ENCODE measurements at regions not wholly inside any gene's neighbourhood (a gene's known extent, or its start where the extent isn't known, plus 50 kb on each side); places are given as distances from the start of the nearest gene placed in this dataset.

- TF ChIP-seq ZNF20 (CRISPR knock-in tag; IDR thresholded peaks at IDR 0.05) (no peak), MZF1 (CRISPR knock-in tag; IDR thresholded peaks at IDR 0.05; ENCODE audit: borderline replicate concordance) (no peak), ZNF224 (CRISPR knock-in tag; IDR thresholded peaks at IDR 0.05) (no peak), CENPBD1 (CRISPR knock-in tag; IDR thresholded peaks at IDR 0.05; ENCODE audit: borderline replicate concordance, low read depth) (no peak), NFE2L2 (IDR thresholded peaks at IDR 0.05; ENCODE audit: low read length) (no peak), NR1H2 (CRISPR knock-in tag; IDR thresholded peaks at IDR 0.05; ENCODE audit: borderline replicate concordance, low read depth) (no peak), HMGA1 (CRISPR knock-in tag; conservative IDR thresholded peaks at IDR 0.05) (no peak), BCL3 (CRISPR knock-in tag; IDR thresholded peaks at IDR 0.05) (no peak; the same call in 1 of the 2 replicates), AFF4 (CRISPR knock-in tag; IDR thresholded peaks at IDR 0.05) (no peak), DR1 (CRISPR knock-in tag; IDR thresholded peaks at IDR 0.05) (no peak), UBTF (CRISPR knock-in tag; IDR thresholded peaks at IDR 0.05) (no peak), KLF16 (CRISPR knock-in tag; IDR thresholded peaks at IDR 0.05) (peak in 1 of 2 experiments; percentile 48; a peak in 1 of 4 replicates), ZC3H13 (CRISPR knock-in tag; IDR thresholded peaks at IDR 0.05) (peak; percentile 65; the same call in 1 of the 2 replicates), BCL6 (CRISPR knock-in tag; IDR thresholded peaks at IDR 0.05) (peak; percentile 33; the same call in 1 of the 2 replicates), ZNF33B (CRISPR knock-in tag; IDR thresholded peaks at IDR 0.05) (no peak), ZBTB1 (CRISPR knock-in tag; IDR thresholded peaks at IDR 0.05; ENCODE audit: borderline replicate concordance) (no peak), ZSCAN9 (CRISPR knock-in tag; IDR thresholded peaks at IDR 0.05; ENCODE audit: borderline replicate concordance) (no peak), AGO1 (IDR thresholded peaks at IDR 0.05; ENCODE audit: low read depth, low read length, poor library complexity, severe bottlenecking) (no peak), CBX5 (CRISPR knock-in tag; IDR thresholded peaks at IDR 0.05; ENCODE audit: borderline replicate concordance) (no peak), ZNF563 (CRISPR knock-in tag; IDR thresholded peaks at IDR 0.05) (no peak), ZNF207 (IDR thresholded peaks at IDR 0.05; ENCODE audit: borderline replicate concordance) (no peak), ZNF737 (CRISPR knock-in tag; IDR thresholded peaks at IDR 0.05; ENCODE audit: borderline replicate concordance) (no peak), ZNF713 (CRISPR knock-in tag; IDR thresholded peaks at IDR 0.05) (no peak)
Measured at GRCh38 chr17:30588798-30589247, 111.6 kb downstream of the GOSR1 start (continued).
